Lower leg skin (tissue), 3 donors: ENCODE measurements at regions not wholly inside any gene's neighbourhood (a gene's known extent, or its start where the extent isn't known, plus 50 kb on each side); places are given as distances from the start of the nearest gene placed in this dataset.

Source experiments
- POLR2A ChIP-seq, 2 donors: fragments of 450-650 bp; IDR thresholded peaks; one replicate each; pipeline ENCODE4 v1.6.1; 2016 to 2017; ENCODE audit warnings: antibody characterized with exemption in 2 of 2, mild to moderate bottlenecking in 1 of 2, moderate library complexity in 1 of 2
- TF ChIP-seq, protein P1 (sequence below), 3 donors: fragments of 450-650 bp; IDR thresholded peaks; one replicate each; pipeline ENCODE4 v1.5.1; 2016; ENCODE audit warnings: antibody characterized with exemption in 3 of 3, mild to moderate bottlenecking in 3 of 3, moderate library complexity in 2 of 3

- TF ChIP-seq POLR2A (IDR thresholded peaks at IDR 0.05), result no peak
- TF ChIP-seq, protein P1, sequence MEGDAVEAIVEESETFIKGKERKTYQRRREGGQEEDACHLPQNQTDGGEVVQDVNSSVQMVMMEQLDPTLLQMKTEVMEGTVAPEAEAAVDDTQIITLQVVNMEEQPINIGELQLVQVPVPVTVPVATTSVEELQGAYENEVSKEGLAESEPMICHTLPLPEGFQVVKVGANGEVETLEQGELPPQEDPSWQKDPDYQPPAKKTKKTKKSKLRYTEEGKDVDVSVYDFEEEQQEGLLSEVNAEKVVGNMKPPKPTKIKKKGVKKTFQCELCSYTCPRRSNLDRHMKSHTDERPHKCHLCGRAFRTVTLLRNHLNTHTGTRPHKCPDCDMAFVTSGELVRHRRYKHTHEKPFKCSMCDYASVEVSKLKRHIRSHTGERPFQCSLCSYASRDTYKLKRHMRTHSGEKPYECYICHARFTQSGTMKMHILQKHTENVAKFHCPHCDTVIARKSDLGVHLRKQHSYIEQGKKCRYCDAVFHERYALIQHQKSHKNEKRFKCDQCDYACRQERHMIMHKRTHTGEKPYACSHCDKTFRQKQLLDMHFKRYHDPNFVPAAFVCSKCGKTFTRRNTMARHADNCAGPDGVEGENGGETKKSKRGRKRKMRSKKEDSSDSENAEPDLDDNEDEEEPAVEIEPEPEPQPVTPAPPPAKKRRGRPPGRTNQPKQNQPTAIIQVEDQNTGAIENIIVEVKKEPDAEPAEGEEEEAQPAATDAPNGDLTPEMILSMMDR (IDR thresholded peaks at IDR 0.05), result no peak
Observed at GRCh38 chr2:118301248-118301647, 213.0 kb downstream of the INSIG2 start.
